HG02938 (cell line): ENCODE measurements at regions not wholly inside any gene's neighbourhood (a gene's known extent, or its start where the extent isn't known, plus 50 kb on each side); places are given as distances from the start of the nearest gene placed in this dataset.
"Not testable (repeated sequence)": the region's sequence is repeated elsewhere in the genome, so short reads cannot be mapped to it uniquely, and the experiment has no call there.

Source experiments
- ATAC-seq: cut with Tn5 transposase; IDR thresholded peaks from one replicate; pipeline ENCODE4 v1.9.1; 2021; ENCODE audit warnings: mild to moderate bottlenecking, moderate library complexity; ENCODE audit not compliant: unreplicated experiment

DNA sequence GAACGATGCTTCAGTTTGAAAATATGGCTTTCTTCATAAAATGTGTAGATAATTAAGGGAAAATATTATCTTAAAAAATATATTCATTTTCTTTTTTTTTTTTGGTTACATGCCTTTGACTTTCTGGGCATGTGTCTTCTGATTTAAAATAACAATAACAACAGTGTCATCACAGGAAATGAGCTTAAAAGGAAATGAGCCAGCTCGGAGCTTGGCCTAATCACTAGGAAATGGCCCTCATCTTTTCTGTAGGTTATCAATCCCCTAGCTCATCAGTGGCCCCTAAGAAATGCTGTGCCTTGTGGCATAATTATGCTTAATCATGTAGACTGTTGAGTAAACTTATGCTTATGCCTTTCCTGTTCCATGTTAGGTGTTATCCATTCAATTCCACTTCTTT, 141.8 kb upstream of the FHL2 start:
- ATAC-seq = no peak

DNA sequence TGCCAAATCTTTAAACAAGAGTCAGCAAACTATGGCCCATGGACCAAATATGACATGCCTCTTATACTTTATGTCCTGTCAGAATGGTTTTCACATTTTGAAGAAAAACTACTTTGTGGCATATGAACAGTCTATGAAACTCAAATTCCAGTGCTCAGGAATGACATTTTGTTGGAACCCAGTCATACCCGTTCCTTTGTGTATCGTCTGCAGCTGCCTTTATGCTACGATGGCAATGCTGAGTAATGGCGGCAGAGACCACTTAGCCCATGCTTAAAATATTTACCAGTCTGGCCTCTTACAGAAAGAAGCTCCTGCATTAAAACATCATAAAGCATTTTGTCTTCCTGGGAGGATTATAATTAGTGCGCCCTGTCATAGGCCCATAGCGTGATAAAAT, 140.5 kb upstream of the FHL2 start:
- ATAC-seq = no peak

DNA sequence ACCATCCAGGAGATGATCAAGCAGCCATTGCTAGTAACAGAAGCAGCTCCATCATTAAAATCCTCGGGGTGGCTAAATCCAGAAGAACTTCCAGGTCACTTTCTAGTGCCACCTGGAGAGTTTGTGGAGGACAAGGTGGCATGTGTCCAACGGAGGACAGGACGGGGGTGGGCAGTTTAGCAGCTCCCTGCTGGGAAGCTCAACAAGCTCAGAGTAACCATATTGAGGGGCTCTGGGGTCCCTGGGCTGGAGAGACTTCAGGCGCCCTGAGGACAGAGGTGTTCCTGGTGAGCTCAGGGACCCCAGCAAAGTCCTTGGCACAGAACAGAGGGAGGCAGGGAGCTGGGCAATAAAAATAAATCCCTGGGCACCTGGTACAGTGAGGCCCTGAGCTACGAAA, 140.0 kb upstream of the FHL2 start:
- no peak for ATAC-seq

DNA sequence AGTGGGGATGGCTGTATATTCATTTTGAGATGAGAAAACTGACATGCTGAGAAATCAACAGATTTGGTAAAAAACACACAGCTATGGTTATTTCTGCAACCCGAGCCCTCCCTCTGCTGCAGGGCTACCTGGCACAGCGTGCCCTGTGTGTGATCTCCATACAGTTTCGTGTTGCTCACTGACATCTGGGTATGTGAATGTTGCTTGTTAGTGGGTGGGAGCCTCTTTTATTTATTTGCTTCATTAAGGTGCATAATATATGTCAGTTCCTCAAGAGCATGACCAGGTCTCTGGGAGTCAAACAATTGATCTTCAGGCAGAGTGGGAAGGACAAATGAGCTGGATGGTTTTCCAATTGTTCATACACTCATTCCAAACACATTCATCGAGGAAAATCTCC, 139.1 kb upstream of the FHL2 start:
- no peak for ATAC-seq

DNA sequence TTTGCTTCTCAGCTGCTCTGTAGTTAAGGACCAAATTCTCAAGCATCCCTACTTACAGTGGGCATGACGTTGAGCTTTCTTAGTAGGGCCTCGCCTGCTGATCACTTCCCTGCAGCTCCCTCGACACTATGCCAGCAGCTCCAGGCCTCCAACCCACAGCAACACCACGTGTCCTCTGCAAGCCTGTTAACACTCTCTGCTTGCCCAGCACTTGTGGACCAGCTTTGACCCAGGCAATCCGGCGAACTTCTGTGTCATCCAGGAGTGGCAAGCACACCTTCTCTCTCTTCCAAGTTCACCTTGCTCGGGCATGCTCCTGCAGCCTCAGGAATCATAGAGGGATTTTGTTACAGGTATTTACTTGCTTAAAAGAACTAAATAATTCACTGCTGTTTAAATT, 138.6 kb upstream of the FHL2 start:
- ATAC-seq = no peak

DNA sequence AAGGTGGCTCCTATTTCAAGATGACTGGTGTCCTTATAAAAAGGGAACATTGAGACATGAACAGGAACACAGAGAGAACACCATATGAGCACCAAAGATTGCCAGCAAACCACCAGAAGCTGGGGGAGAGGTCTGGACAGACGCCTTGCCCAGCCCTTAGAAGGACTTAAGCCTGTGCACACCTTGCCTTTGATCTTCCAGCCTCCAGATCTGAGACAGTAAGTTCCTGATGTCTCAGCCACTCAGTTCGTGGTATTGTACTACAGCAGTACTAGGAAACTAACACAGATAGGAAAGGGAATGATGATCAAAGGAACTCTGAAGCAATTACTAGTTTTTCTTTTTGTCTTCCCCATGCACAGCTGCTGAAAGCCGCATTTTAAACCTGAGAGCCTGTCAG, 137.3 kb upstream of the FHL2 start:
- no peak for ATAC-seq

DNA sequence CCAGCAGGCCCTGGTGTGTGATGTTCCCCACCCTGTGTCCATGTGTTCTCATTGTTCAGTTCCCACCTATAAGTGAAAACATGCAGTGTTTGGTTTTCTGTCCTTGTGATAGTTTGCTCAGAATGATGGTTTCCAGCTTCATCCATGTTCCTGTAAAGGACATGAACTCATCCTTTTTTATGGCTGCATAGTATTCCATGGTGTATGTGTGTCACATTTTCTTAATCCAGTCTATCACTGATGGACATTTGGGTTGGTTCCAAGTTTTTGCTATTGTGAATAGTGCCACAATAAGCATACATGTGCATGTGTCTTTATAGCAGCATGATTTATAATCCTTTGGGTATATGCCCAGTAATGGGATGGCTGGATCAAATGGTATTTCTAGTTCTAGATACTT, 130.4 kb upstream of the FHL2 start:
- ATAC-seq = not testable (repeated sequence)

DNA sequence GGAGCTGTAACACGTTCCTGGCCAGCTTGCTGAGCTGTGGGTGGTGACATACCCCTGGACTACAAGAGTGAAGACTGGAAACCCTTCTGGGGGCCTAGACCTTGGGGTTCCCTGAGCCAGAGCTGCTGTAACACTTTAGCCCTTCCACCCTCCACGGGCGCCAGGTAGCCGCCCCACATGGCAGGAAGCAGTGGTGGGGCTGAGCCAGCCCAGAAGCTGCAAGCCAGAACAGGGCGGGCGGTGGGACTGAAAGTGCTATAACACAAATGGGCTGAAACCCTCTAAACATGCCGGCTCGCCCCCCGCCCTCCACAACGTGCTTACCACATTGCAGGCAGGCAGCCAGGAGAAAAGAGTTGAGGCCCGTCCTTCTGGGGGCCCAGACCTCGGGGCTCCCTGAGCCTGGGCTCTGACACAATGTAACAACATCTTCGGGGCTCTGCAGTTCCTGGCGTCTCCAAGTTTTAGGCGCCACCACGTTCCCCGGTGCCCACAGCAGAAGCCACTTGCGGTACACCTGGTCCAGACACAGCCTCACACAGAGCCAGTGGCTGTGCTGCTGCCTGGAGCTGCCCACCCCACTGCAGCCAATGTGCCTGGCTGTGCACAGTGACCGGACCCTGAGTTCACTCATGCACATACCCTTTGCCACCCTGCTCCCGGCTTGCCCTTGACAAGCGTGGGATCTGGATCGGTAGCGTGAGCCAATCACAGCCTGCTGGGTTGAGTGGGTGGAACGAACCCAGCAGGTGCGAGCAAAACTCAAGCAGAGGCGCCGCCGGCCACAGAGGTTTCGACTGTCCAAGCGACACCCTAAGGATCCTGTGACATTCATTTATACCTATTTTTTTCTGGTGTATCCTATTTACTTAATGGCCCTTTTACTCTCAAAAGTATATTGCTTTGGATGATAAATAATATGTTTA, 127.4 kb upstream of the FHL2 start:
- ATAC-seq = no peak

DNA sequence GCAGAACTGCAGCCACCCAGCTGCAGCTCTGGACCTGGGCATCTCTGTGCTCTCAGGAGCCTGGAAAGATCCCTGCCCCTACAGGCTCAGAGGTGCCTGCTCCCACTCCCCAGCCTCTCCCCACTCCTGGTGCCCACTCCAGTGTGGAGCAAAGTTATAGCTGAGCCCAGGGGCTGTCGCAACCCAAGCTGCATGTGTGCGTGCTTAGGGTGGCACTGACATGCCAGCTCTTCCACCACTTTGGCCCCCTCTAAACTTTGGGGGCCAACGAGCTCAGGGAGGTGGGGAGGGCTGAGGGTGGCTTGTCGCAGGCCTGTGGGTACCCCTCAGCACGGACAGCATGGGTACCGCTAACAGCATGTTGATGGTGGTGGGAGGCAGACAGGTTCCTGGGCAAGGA, 126.3 kb upstream of the FHL2 start:
- no peak for ATAC-seq

DNA sequence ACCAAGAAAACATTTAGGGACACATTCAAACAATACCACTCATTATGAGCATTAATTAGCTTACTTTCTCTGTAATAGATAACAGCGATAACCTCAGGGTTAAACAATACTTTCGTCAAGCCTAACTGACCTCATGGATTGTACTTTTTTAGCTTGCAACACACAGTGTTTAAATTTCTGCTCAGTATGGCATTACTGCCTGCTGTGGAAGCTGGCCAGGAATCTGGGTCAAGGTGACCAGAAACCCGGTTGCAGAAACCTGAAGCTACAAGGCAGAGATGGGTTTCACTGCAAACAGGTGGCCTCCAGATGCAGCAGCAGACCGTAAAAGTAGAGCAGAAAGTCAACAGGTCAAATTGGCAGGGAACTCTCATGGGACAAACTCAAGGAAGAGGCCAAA, 123.8 kb upstream of the FHL2 start:
- ATAC-seq = no peak

DNA sequence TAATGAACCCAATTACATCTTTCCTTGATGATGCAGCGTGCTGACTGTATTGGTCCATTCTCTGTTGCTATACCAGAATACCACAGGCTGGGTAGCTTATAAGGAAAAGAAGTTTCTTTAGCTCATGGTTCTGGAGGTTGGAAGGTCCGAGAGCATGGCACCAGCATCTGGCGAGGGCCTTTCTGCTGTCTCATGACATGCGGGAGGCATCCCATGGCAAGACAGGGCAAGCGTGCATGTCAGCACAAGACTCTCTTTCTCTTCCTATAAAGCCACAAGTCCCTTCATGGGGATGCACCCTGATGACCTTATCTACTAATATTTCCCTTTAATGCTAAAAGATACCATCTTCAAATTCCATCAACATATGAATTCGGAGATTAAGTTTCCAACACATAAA, 122.8 kb upstream of the FHL2 start:
- no peak for ATAC-seq

DNA sequence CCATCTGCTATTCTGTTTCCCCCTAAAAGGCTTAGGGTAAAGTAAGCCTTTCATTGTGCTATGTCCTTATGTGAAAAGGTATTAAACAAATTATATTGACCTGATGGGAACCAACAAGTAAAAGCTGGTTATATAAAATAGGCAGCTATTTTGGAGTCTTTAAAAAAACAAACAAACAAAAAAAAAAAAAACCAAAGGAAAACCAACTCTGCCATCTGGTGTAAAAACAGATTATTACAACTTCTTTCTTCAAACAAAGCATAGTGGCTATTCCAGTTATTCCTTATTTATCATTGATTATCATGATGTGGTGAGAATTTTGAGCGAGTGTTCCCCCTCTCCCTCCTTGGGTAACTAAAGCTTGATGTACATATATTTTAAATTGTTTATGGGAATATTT, 122.3 kb upstream of the FHL2 start:
- ATAC-seq = no peak

DNA sequence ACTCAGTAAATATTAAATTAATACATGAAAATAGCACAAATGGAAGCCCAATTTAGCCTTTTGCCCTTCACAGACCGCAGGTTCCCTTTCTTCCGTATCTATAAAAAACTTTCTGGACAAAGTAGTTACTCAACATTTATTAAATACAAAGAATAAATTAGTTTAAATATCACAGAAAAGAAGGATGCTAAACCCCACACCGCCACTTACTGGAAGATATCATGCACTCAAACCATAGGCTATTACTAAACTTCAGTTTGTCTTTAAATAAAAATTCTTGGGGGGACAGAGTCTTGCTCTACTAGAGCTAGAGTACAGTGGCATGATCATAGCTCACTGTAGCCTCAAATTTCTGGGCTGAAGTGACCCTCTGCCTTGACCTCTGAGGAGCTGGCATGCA, 120.7 kb upstream of the FHL2 start:
- ATAC-seq = no peak

DNA sequence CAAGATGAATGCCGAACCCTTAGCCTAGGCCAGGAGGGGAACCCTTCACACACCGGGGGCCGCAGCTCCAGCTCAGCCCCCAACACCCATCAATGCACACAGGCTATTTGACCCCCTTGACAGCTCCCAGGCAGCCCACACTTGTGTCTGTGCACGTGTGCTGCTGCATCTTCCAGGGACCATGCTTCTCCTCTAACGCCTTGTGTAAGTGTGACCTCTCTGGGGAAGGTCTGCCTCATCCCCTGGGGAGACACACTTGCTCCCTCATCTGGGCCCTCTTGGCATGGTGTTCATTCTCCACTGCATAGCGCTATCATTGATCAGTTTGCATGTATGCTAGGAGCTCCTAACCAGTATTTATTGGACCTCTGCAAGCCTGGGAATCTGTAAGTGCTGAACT, 120.0 kb upstream of the FHL2 start:
- ATAC-seq = no peak

DNA sequence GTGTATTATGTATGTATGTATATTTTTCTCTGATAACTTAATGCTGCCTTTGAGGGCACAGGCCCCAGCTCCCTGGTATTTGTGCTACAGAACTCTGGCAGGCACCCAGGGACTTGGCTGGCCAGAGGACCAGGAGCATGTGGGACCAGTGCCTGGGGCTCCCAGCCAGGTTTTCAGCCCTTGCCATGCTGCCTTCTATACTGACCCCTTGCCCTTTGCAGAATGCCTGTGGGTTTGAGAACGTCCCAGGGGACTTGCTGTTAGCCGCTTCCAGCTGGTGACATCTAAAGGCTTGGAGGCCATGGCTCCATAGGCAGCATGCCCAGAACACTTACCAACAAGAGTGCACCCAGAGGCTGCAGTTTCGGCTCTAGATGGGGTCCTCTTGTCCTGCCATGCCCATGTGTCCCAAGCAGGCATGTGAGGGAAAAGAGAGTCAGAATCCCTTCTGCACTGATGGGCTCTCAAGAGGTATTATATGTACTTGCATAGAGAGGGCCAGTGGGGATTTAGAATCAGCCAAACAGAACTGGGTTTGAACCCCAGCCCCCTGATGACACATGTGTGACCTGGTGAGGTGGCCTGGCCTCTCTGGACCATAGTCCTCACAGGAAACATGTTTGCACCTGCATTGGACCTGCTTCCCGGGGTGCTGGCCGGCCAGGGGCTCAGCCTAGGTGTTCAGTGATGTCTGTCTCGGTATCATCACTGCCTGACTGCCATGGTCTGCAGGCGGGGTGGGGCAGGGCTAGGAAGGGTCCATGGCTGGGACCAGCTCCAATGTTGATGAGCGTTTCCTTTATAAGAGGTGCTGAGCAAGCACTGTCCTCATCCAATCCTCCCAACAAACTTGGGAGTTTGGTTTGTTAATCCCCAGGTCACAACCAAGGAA, 119.2 kb upstream of the FHL2 start:
- no peak for ATAC-seq

DNA sequence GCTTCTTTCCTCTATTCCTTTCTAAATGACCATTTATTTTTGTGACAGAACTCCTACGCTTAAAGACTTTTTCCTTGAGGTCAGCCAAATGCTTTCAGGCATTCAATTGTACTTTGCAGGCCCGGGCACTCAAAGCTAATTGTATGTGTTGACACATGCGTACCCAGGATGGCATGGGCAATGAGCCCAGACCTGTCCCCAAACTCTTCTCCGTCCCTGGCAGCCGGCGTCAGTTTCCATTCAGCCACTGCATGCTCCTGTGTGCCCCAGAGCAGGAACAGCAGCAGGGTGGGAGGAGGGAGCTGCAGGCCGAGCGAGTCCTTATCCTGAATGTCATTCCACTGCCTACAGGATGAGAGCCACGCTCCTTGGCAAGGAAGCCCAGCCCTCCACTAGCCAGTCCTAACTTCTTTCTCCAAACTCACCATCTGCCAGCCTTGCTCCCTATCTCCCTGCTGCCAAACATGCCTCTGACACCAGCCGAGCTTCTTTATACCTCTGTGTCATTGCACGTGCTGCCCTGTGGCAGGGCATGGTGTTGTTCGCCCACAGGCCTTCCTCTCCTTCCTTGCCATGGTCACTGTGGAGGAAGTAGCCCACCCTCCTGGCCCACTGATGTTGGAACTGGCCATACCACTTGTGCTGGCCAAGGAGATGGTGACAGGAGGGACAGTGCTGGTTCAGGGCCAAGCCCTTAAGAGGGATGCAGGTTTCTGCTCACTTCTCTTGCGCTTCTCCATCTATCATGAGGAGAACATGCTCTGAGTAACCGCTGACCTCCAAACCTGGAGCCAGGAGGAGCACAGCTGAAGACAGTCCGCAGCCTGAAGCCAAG, 116.9 kb upstream of the FHL2 start:
- no peak for ATAC-seq

DNA sequence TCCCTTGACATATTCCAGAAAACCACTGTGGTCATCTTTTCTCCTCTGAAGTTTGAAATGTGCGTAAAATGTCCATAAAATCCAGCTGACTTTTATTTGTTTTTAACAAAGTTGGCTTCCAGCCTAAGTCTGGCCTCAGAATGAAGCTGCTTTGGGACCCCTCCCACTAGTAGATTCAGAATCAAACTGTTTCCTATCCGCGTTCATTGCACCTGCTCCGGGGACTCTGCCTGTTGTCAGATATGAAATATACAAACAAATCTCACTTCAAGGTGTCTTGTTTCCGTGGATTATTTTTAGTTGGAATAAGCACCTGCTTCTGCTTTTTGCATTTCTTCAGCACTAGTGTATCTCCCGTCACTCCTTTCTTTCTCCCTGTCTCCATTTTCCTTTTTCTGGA, 115.7 kb upstream of the FHL2 start:
- ATAC-seq = no peak

DNA sequence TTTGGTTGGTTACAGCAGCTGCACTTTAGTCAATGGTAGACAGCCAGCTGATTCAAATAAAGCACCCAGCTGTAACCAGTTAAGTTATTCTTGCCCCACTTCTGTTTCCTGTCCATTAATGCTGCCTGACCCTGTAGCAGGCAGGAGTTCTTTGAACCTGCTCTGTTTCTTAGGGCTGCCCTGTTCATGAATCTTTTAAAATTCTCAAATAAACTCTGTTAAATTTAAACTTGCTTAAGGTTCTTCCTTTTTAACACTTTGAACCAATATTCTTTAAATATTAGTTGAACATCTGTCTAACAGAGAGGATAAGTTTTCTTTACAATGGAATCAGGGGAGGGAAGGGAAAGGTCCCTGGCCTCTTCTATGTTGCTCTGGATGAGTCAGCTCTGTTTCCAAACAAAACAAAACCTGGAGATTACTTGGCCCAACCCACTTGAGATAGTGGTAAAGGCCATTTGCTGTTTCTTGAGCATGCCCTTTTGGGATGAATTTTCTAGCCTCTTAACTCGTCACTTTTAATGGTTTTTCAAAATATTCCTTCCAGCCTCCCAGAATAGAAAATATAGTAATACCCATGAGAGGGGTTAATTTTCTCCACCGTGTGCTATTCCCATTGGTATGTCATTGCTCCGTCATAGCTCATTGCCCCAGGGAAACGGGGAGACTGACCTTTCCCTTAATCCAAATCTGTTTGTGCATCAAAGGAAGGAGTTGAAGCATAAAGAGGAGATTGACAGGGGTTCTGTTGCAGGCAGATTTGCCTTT, 112.1 kb upstream of the FHL2 start:
- no peak for ATAC-seq

DNA sequence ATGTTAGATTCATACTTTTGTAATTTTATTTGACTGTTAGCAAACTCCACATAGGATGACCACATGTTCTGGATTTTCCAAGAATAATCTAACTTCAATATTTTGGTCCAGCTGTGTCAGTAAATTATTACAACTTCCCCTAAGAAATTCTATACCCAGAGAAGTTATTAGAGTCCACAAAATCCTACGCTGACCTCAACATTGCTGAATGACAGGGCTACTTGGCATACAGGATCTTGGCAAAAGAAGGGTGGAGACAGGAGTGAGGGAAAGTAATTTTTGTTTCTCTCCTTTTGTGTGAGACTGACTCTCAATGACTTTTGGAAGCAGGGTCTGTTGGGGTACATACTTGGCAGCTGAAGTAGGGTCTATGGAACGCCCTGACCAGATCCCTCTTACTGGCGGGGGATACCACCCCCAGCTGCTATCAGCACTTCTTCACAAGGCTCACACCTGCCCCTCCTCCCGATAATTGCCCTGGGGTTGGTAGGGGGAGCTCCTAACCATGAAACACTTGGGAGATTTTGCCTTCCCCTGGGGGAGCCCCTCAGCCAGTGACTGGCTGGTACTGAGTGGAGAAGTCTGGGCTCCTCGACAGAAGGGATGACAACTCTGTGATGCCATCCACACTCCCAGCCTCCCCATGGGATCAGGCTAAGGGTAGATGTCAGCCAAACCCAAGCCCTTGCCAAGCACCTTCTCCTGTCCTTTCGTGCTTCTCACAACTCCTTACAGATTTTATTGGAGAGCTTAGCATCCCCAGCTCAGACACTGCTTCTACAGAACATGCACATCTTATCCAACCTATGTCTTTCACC, 110.6 kb upstream of the FHL2 start:
- no peak for ATAC-seq

DNA sequence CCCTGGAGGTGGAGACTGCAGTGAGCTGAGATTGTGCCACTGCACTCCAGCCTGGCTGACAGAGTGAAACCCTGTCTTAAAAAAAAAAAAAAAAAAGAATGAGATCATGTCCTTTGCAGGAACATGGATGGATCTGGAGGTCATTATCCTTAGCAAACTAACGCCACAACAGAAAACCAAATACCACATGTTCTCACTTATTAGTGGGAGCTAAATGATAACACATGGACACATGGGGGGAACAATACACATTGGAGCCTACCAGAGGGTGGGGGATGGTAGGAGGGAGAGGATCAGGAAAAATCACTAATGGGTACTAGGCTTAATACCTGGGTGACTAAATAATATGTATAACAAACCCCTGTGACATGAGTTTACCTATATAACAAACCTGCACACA, 108.0 kb upstream of the FHL2 start:
- ATAC-seq = not testable (repeated sequence)
